Ishikawa (cell line): ENCODE measurements at regions not wholly inside any gene's neighbourhood (a gene's known extent, or its start where the extent isn't known, plus 50 kb on each side); places are given as distances from the start of the nearest gene placed in this dataset.

Experiments used
- CREB1 ChIP-seq: IDR thresholded peaks from 2 replicates; pipeline ENCODE4 v1.6.1; 2012; ENCODE audit warnings: low read depth
- EGR1 ChIP-seq: IDR thresholded peaks from 2 replicates; pipeline ENCODE4 v1.6.1; 2012
- EP300 ChIP-seq: IDR thresholded peaks from 2 replicates; pipeline ENCODE4 v1.6.1; 2012; ENCODE audit warnings: borderline replicate concordance
- FOXM1 ChIP-seq: IDR thresholded peaks from 2 replicates; pipeline ENCODE4 v1.6.1; 2012; ENCODE audit warnings: low read depth, borderline replicate concordance
- TCF12 ChIP-seq: IDR thresholded peaks from 2 replicates; pipeline ENCODE4 v1.6.1; 2012; ENCODE audit warnings: low read depth
- YY1 ChIP-seq: IDR thresholded peaks from 2 replicates; pipeline ENCODE4 v1.6.1; 2012; ENCODE audit warnings: low read depth
- ZBTB7A ChIP-seq: IDR thresholded peaks from 2 replicates; pipeline ENCODE4 v1.6.1; 2012; ENCODE audit warnings: low read depth

DNA sequence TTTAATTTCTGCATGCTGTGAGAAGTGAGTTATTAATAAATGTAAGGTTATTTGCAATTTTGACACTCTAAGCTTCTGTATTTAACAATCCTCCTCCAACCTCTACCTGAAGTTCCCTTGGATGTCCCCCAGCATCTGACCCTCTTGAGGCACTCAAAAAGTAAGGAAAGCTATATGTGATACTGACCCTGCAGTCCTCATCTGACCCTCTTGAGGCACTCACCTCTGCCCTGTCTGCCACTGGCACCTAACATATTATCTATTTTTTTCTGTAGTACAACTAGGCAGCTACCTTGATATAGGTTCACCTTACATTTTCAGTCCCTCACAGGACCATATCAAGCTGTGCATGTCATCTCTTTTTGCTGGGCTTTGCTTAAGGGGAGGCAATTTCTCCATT is 583.4 kb upstream of the PKDCC start:
- no peak for TF ChIP-seq EGR1
- TF ChIP-seq YY1, result no peak
- TF ChIP-seq EP300, result no peak
- no peak for TF ChIP-seq CREB1
- no peak for TF ChIP-seq TCF12
- no peak for TF ChIP-seq FOXM1
- TF ChIP-seq ZBTB7A, result no peak
